H1 (cell line): ENCODE measurements at regions not wholly inside any gene's neighbourhood (a gene's known extent, or its start where the extent isn't known, plus 50 kb on each side); places are given as distances from the start of the nearest gene placed in this dataset.
"Not testable (repeated sequence)": the region's sequence is repeated elsewhere in the genome, so short reads cannot be mapped to it uniquely, and the experiment has no call there.

ENCODE experiments used
- BRCA1 ChIP-seq: IDR thresholded peaks from 2 replicates; pipeline ENCODE4 v1.6.1; 2012; ENCODE audit warnings: low read depth, low read length, improper control_type of control experiment
- CEBPB ChIP-seq: IDR thresholded peaks from 2 replicates; pipeline ENCODE4 v1.6.1; 2012; ENCODE audit warnings: low read depth, low read length
- CREB1 ChIP-seq: IDR thresholded peaks from 2 replicates; pipeline ENCODE4 v1.6.1; 2012; ENCODE audit warnings: inconsistent platforms
- EP300 ChIP-seq, 2 experiments: IDR thresholded peaks; 1 replicate in 1 of 2; 2 replicates in 1 of 2; pipeline ENCODE4 v1.6.1; 2011 to 2012; ENCODE audit warnings: low read depth in 2 of 2, low read length in 2 of 2, mild to moderate bottlenecking in 2 of 2, borderline replicate concordance in 1 of 2, inconsistent platforms in 1 of 2, moderate library complexity in 1 of 2
- GABPA ChIP-seq: IDR thresholded peaks from 2 replicates; pipeline ENCODE4 v1.6.1; 2011; ENCODE audit warnings: mild to moderate bottlenecking, low read length, moderate library complexity, borderline replicate concordance; ENCODE audit not compliant: insufficient read depth
- NRF1 ChIP-seq: IDR thresholded peaks from 2 replicates; pipeline ENCODE4 v1.6.1; 2011; ENCODE audit warnings: mild to moderate bottlenecking, low read depth, low read length, improper control_type of control experiment
- POLR2AphosphoS5 ChIP-seq: IDR thresholded peaks from 2 replicates; pipeline ENCODE4 v1.6.1; 2011; ENCODE audit warnings: low read depth, low read length
- RFX5 ChIP-seq: IDR thresholded peaks from 2 replicates; pipeline ENCODE4 v1.6.1; 2011; ENCODE audit warnings: low read depth, low read length, improper control_type of control experiment, borderline replicate concordance
- TAF1 ChIP-seq: IDR thresholded peaks from 2 replicates; pipeline ENCODE4 v1.6.1; 2011; ENCODE audit warnings: mild to moderate bottlenecking, low read depth, low read length
- YY1 ChIP-seq: IDR thresholded peaks from 2 replicates; pipeline ENCODE4 v1.6.1; 2011; ENCODE audit warnings: low read depth, mild to moderate bottlenecking, low read length
- ZNF274 ChIP-seq: IDR thresholded peaks from 2 replicates; pipeline ENCODE4 v1.7.0; 2012; ENCODE audit warnings: low read length, borderline replicate concordance; ENCODE audit errors: extremely low read depth
- TF ChIP-seq, protein P1 (sequence below), 3 experiments: IDR thresholded peaks; 1 replicate in 2 of 3; 2 replicates in 1 of 3; pipeline versions ENCODE4 v1.5.1 to v1.6.1; 2011; ENCODE audit warnings: low read length in 3 of 3, mild to moderate bottlenecking in 3 of 3, inconsistent platforms in 2 of 3, low read depth in 1 of 3, moderate library complexity in 1 of 3; ENCODE audit not compliant: insufficient read depth in 1 of 3; ENCODE audit errors: control extremely low read depth in 1 of 3
- TF ChIP-seq, protein P2 (sequence below): IDR thresholded peaks from 2 replicates; pipeline ENCODE4 v1.6.1; 2012; ENCODE audit warnings: inconsistent platforms

DNA sequence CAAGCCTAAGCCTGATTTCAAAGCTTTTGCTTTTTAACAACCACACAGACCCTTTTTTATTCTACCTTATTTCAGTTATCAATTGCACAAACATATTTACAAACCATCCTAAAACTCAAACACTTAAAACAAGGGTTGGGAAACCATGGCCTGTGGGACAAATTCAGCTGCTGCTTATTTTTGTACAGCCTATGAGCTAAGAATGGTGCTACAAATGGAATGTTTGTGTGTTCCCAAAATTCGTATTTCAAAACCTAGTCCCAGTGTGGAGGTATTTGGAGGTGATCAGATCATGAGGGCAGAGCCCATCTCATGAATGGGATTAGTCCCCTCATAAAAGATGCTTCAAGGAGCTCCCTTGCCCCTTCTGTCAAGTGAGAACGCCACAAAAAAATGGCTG, 51.1 kb upstream of the MTLN start:
- TF ChIP-seq, protein P1, sequence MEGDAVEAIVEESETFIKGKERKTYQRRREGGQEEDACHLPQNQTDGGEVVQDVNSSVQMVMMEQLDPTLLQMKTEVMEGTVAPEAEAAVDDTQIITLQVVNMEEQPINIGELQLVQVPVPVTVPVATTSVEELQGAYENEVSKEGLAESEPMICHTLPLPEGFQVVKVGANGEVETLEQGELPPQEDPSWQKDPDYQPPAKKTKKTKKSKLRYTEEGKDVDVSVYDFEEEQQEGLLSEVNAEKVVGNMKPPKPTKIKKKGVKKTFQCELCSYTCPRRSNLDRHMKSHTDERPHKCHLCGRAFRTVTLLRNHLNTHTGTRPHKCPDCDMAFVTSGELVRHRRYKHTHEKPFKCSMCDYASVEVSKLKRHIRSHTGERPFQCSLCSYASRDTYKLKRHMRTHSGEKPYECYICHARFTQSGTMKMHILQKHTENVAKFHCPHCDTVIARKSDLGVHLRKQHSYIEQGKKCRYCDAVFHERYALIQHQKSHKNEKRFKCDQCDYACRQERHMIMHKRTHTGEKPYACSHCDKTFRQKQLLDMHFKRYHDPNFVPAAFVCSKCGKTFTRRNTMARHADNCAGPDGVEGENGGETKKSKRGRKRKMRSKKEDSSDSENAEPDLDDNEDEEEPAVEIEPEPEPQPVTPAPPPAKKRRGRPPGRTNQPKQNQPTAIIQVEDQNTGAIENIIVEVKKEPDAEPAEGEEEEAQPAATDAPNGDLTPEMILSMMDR (IDR thresholded peaks at IDR 0.05; ENCODE audit: control extremely low read depth in 1 of 3, insufficient read depth in 1 of 3, low read depth in 1 of 3, low read length in 3 of 3) = not testable (repeated sequence)
- not testable (repeated sequence) for TF ChIP-seq CEBPB; TAF1; ZNF274; CREB1; BRCA1; EP300 (IDR thresholded peaks at IDR 0.05; ENCODE audit: borderline replicate concordance in 1 of 2, low read depth in 2 of 2, low read length in 2 of 2); NRF1; POLR2AphosphoS5; RFX5; YY1; GABPA
- TF ChIP-seq, protein P2, sequence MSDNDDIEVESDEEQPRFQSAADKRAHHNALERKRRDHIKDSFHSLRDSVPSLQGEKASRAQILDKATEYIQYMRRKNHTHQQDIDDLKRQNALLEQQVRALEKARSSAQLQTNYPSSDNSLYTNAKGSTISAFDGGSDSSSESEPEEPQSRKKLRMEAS = not testable (repeated sequence)
